ENCODE measurements at regions not wholly inside any gene's neighbourhood (a gene's known extent, or its start where the extent isn't known, plus 50 kb on each side); places are given as distances from the start of the nearest gene placed in this dataset.

DNA sequence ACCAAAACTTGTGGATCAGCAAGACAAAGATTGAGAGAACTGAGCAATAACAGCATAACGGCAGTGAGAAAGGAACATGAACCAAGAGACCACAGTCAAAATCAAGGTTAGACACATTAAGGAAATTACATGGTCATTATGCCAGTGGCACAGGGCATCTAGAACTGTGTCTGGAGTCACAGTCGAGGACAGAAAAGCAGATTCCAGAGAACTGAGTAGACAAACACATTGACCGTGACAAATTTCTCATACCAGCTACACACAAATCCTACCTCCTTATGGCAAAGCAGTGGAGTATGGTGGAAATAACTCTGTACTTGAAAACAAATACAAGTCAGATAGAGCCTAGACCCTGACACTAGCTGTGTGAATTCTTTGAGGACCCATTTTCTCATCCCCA, 367.3 kb downstream of the DUSP6 start:
- TF ChIP-seq, protein P1, sequence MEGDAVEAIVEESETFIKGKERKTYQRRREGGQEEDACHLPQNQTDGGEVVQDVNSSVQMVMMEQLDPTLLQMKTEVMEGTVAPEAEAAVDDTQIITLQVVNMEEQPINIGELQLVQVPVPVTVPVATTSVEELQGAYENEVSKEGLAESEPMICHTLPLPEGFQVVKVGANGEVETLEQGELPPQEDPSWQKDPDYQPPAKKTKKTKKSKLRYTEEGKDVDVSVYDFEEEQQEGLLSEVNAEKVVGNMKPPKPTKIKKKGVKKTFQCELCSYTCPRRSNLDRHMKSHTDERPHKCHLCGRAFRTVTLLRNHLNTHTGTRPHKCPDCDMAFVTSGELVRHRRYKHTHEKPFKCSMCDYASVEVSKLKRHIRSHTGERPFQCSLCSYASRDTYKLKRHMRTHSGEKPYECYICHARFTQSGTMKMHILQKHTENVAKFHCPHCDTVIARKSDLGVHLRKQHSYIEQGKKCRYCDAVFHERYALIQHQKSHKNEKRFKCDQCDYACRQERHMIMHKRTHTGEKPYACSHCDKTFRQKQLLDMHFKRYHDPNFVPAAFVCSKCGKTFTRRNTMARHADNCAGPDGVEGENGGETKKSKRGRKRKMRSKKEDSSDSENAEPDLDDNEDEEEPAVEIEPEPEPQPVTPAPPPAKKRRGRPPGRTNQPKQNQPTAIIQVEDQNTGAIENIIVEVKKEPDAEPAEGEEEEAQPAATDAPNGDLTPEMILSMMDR (IDR thresholded peaks at IDR 0.05), result no peak
- TF ChIP-seq EP300 (IDR thresholded peaks at IDR 0.05), result no peak
- TF ChIP-seq POLR2A (IDR thresholded peaks at IDR 0.05), result no peak
- H3K36me3 ChIP-seq, result no peaks in the 10 kb centered on the region
- no peak for DNase-seq
- H3K4me1 ChIP-seq (ENCODE audit: insufficient read depth), result no peaks in the 10 kb centered on the region
- H3K4me3 ChIP-seq, result no peak overlapping the region
- 94 to 95% (median 95%) methylated on average over 3 of the region's 3 CpGs for WGBS, 3 donors
- no peaks in the 10 kb centered on the region for H3K27me3 ChIP-seq
- H3K9me3 ChIP-seq, result no peaks in the 10 kb centered on the region
- intact Hi-C loops (cut with DNase I), result no loop called here
- H3K27ac ChIP-seq, result no peak overlapping the region

DNA sequence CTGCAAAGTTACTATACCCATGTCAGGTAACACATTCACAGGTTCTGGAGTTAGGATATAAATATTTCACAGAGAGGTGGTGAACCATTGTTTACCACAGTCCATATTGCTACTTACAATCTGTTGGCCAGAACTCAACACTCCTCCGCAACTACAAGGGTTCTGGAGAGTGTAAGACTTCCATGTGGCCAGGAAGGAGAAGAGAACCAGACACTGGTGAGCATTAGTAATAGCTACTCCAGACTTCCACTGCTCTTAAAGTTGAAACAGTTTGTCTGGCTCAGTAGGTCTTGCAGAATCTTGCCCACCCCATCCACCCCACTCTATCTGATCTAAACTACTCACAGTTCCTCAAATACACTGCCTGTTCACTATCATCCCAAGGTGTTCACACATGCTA, 369.6 kb downstream of the DUSP6 start:
- Histone ChIP-seq H3K27me3 (no peaks in the 10 kb centered on the region), H3K9me3 (no peaks in the 10 kb centered on the region), H3K4me3 (no peak overlapping the region), H3K4me1 (ENCODE audit: insufficient read depth) (no peaks in the 10 kb centered on the region), H3K27ac (no peak overlapping the region), H3K36me3 (no peaks in the 10 kb centered on the region)
- DNase-seq, result no peak
- WGBS, 3 donors, result 77 to 100% (median 96%) methylated on average over 1 of the region's 1 CpG
- intact Hi-C loops (cut with DNase I), result no loop called here
- TF ChIP-seq POLR2A (IDR thresholded peaks at IDR 0.05) (no peak), EP300 (IDR thresholded peaks at IDR 0.05) (no peak)
- TF ChIP-seq, protein P1 (IDR thresholded peaks at IDR 0.05), result no peak

DNA sequence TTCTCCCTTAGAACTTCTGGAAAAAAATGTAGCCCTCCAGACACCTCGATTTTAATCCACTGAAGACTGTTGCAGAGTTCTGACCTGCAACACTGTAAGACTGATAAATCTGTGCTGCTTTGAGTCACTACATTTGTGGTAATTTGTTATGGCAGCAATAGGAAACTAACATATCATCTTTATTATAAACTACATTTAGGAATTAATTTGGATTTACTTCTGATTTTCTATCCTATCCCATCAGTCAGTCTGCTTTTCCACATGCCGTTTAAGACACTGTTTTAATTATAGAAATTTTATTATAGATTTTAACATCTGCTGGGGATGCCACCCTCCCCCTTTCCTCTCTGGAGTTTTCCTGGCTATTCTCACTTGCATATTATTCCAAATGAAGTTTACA, 375.2 kb downstream of the DUSP6 start:
- no peaks in the 10 kb centered on the region for H3K9me3 ChIP-seq
- intact Hi-C loops (cut with DNase I), result no loop called here
- H3K36me3 ChIP-seq, result no peaks in the 10 kb centered on the region
- H3K4me3 ChIP-seq, result no peak overlapping the region
- TF ChIP-seq EP300 (IDR thresholded peaks at IDR 0.05) (no peak), POLR2A (IDR thresholded peaks at IDR 0.05) (no peak)
- TF ChIP-seq, protein P1 (IDR thresholded peaks at IDR 0.05), result no peak
- no peak overlapping the region for H3K27ac ChIP-seq
- H3K4me1 ChIP-seq (ENCODE audit: insufficient read depth), result no peaks in the 10 kb centered on the region
- no peak for DNase-seq
- H3K27me3 ChIP-seq, result no peaks in the 10 kb centered on the region
- 56 to 72% (median 67%) methylated on average over 2 of the region's 2 CpGs for WGBS, 3 donors

DNA sequence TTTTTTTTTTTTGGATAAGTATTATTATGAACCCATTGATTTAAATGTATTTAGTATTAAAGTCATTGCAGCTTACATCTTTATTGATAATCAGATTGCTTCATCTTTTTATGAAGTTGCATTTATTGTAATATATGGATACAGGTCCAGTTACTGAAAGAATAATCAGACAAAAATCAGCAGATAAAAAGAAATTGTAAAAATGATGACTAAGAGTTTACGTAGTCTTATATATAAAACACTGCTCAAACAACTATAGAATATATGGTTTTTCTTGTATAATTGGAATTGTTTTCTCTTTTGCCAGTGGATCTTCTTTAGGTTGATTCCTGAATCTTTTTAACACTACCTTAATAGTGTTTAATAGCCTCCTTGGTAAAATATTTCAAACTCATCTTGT, 378.3 kb downstream of the DUSP6 start:
- intact Hi-C loops (cut with DNase I), result no loop called here
- H3K27me3 ChIP-seq, result no peaks in the 10 kb centered on the region
- 93 to 100% (median 98%) methylated on average over 1 of the region's 1 CpG for WGBS, 3 donors
- H3K27ac ChIP-seq, result no peak overlapping the region
- no peaks in the 10 kb centered on the region for H3K9me3 ChIP-seq
- DNase-seq, result no peak
- no peak overlapping the region for H3K4me3 ChIP-seq
- H3K36me3 ChIP-seq, result no peaks in the 10 kb centered on the region
- H3K4me1 ChIP-seq (ENCODE audit: insufficient read depth), result no peaks in the 10 kb centered on the region
- TF ChIP-seq, protein P1 (IDR thresholded peaks at IDR 0.05), result no peak
- TF ChIP-seq EP300 (IDR thresholded peaks at IDR 0.05) (no peak), POLR2A (IDR thresholded peaks at IDR 0.05) (no peak)

DNA sequence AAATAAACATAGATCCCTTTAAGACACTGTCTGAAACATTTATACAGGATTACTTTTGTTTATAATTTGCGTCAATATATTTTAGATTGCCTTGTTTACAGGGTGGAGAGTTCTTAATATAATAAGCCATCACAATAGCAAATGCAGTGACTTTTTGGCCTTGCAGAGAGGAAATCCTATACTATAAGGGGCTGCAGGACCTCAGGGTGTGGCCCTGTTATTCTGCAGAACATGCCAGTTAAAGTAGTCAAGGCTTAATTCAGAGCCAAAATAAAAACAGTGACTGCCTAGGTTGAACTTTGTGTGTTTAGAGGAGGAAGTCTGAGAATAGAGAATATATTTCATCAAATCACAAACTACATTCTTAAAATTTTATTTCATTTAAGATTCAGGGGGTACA, 381.6 kb downstream of the DUSP6 start:
- TF ChIP-seq, protein P1 (IDR thresholded peaks at IDR 0.05), result no peak
- no peak for TF ChIP-seq POLR2A (IDR thresholded peaks at IDR 0.05)
- no peak for TF ChIP-seq EP300 (IDR thresholded peaks at IDR 0.05)
- WGBS, 3 donors, result 0 to 83% (median 0%) methylated on average over 1 of the region's 1 CpG
- H3K27me3 ChIP-seq, result no peaks in the 10 kb centered on the region
- no peaks in the 10 kb centered on the region for H3K9me3 ChIP-seq
- H3K4me1 ChIP-seq (ENCODE audit: insufficient read depth), result no peaks in the 10 kb centered on the region
- H3K4me3 ChIP-seq, result no peak overlapping the region
- intact Hi-C loops (cut with DNase I), result no loop called here
- H3K27ac ChIP-seq, result no peak overlapping the region
- DNase-seq, result no peak
- no peaks in the 10 kb centered on the region for H3K36me3 ChIP-seq

All from ovary (tissue), 7 donors.